HG03457 (cell line): ENCODE measurements at regions not wholly inside any gene's neighbourhood (a gene's known extent, or its start where the extent isn't known, plus 50 kb on each side); places are given as distances from the start of the nearest gene placed in this dataset.
"Not testable (repeated sequence)": the region's sequence is repeated elsewhere in the genome, so short reads cannot be mapped to it uniquely, and the experiment has no call there.

Experiments used
- ATAC-seq: cut with Tn5 transposase; IDR thresholded peaks from one replicate; pipeline ENCODE4 v1.9.1; 2021; ENCODE audit warnings: moderate number of reproducible peaks; ENCODE audit not compliant: unreplicated experiment

DNA sequence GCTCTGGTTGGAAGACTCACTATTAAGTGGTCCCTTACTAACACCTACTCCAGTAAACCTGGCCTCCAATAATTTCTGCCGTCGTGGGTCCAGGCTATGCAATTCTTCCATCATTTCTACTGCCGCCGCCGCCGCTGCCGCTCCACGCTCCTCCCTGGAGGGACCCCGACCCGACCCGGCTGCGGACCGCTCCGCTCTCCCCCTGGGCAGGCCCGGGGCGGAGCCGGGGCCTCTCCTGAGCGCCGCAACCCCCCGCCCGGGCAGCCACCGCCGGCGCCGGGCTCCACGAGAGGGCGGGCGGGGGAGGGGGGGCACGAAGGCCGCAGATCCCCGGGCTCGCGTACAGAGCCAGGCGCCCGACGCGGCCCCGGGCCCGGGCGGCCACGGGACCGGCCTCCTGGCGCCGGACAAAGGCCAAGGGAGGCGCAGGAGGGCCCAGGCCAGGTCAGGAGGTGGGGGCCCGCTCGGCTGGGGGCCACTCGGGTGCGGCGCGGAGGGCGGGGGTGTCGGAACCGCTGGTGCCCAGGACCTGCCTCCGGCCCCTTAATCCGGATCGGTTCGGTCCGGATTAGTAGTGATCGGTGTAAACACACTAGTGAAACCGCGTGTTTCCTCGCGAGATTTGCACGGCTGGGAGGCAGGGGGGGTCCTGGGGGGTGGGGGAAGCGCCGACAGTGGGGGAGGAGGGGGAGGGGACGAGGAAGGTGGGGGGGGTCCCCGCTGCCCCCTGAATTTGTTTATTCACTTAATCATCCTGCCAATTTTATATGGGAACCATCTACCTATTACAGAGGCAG, 215.1 kb upstream of the CCL2 start:
- not testable (repeated sequence) for ATAC-seq

DNA sequence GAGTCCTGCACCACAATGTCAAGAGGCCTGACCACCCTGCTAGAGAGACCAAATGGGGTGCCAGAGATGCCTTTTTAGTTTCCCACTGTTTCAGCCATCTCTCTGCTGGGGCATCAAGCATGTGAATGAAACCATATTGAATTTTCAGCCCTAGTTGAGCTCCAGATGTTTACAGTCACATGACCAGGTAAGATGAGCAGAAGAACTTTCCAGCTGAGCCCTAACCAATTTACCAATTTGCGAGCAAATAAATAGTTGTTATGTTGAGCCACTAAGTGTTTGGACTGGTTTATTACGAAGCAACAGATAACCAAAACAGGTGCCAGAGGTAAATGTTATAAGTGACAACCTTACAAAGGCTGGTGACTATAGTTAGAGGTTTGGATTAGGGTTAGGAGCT, 209.1 kb upstream of the CCL2 start:
- ATAC-seq = no peak

DNA sequence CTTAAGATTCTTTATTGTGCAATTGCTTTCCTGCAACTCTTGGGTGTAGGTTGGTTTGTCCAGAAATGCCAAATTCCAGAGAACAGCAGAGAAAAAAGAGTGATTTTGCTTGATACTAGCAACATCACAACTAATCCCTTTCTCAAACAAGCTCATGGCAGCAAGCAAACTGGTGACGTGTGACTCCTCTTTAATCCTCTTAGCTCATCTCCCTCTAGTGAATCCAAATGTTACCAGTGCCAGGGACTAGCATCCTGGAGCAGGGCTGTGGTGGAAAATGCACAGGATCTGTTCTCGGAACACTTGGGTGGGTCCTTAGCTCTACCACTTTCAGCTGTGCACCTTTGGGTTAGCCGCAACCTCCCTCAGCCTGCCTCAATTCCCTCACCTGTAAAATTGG, 204.0 kb upstream of the CCL2 start:
- ATAC-seq = no peak

DNA sequence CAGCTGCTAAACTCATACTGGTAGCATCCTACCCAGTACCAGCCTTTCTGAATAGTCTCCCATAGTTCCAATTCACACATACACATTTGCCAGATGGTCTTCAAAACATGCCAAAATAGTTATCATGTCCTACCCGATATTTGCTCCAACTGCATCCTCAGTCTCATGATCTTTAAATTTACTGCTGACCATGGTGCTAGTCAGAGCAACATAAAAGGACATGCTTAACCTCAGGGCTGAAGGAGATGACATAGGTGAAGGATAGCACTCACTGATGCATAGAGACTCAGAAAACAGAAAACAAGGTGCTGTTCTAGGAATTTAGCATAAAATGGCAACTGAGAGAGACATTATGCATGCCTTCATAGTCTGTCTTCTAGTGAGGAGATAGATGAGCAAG, 200.6 kb upstream of the CCL2 start:
- ATAC-seq = no peak

DNA sequence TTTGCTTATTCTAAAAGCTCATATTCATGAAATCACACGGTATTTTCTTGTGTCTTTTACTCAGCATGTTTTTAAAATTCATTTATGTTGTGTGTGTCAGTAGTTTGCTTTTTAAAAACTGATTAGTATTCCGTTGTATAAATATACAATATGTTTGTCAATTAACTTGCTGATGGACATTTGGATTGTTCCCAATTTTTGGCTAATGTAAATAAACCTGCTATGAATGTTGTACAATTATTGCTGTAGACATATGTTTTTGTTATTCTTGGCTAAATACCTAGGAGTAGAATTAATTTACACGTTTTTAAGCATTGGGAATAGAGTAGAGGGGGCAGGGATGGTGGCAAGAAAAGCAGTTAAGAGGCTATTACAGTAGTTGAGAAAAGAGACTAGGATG, 199.5 kb upstream of the CCL2 start:
- ATAC-seq = no peak

DNA sequence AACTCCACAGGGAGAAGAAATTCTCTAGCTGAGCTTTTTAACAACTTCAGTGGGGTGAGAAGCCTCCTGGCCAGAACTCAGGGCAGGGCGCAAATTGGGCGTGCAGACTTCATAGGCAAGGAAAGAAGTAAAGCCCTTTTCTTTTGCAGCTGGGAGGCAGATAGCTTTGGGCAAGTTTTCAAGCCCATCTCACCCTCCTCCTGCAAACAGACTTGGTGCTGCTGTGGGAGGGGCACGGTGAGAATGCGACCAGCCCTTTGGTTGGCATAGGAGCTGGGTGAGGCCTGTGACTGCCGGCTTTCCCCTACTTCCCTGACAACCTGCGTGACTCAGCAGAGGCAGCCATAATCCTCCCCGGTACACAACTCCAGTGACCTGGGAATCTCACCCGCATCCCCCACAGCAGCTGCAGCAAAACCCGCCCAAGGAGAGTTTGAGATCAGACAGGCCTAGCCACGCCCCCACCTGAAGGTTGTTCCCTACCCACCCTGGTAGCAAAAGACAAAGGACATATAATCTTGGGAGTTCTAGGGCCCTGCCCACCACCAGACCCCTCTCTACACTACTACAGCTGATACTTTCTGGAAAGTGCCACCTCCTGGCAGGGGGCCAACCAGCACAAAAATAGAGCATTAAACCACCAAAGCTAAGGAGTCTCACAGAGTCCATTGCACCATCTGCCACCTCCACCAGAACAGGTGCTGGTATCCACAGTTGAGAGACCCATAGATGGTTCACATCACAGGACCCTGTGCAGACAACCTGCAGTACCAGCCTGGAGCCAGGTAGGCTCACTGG, 195.5 kb upstream of the CCL2 start:
- no peak for ATAC-seq

DNA sequence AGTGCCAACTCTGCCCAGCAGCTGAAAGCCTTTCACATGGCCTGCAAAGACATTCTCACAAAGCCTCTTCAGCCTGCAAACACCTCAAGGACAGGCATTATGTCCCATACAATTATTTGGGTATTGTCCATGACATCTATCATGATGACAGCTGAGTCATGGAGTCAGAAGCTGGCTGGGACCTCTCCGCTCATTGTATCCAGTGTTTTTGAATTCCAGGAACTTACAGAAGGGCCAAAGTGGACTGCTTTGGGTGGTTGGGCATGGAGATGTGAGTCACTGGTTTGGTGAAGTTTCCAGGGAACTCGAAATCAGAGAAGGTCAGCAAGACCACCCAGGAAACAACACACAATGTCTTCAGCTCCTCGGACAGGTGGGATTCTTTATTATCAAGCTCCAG, 188.6 kb upstream of the CCL2 start:
- no peak for ATAC-seq

DNA sequence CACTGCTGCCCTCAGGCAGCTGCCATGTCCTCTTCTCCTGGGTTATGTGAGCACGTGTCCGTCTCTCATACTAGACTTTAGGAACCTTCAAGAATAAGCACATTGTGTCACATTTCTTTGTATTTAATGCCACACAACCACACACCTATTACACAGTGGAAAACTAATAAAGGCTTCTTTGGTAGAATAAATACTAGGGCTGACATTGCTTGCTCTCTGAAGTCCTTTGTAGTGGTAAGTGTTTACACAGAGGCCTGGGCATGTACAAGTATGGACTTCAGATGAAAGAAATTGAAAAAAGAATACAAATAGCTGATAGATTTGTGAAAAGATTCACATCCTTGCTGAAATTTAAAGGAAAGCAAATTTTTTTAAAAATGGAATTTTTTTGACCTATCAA, 188.1 kb upstream of the CCL2 start:
- no peak for ATAC-seq

DNA sequence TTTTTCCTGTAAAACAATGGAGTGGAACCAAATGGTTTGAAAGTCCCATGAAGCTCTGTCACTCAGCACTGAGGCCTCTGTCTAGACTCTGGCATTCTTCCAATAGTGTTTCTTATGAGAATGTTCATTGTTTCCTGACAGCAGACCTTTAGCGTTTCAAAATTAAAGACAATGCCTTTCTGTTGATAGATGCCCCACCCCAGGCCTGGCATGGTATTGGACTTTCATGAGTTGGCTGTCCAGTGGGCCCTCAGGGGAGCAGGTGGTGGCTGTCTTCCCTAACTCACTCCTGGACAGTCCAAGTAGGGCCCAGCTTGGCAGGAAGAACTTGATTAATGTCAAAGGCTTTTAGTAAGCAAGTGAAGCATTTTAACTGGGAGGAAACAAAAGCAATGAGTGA, 186.5 kb upstream of the CCL2 start:
- no peak for ATAC-seq

DNA sequence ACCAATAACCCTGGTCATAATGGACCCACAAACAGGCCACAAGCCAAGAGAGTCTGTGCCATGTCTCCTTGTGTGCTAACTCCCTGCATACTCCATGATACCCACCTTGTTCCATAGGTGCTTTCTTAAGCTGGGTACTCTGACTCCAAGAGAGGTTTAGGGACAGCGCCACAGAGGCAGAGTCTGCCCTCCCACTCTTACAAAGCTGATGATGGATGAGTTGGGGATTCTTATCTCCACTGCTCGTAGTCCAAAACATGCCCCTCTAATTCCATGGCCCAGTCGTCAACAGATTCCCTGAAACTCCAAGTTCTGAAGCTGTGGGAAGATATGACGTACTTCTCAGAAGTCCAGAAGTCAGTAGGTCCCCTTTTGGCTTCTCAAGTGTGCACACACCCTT, 184.4 kb upstream of the CCL2 start:
- no peak for ATAC-seq

DNA sequence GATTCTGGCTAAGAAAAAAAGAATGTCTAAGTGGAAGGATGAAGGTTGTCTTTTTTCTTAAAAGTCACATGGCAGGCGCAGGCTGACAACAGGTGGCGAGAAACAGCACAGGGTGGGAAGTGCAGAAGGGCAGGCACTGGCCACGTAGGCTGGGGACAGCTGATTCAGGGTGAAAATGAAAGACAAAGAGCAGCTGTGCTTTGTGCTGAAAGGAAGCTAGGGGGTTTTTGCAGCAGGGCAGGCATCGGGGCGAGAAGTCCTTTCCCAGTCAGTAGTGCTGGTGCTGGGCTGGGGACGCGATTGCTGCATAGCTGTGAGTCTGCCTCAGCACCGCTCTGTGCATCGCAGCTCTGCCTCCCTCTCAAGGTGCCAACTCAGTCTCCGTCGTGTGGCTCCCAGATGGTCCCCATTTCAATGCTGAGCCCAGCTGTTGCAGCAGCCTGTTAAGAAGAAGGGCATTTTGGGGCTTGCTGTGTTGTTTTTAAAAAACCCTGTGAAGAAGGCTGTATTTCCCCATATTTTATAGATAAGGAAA, 183.1 kb upstream of the CCL2 start:
- ATAC-seq = no peak

DNA sequence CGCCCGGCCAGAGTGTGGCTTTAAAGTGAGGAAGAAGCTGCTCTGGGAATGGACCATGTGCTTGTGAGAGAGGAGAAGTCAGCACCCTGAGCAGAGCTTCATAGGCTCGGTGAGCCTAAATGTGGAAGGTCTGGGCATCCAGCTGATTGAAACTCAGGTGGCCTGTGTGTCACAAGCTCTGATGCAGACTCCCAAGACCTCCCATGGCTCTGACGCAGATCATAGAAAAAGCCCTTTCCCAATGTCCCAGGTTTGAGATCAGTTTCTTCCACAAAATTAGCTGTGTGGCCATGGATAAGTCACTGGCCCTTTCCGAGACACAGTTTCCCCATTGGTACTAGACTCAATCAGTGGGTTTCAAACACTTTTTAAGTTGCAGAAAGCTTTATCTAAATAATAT, 180.0 kb upstream of the CCL2 start:
- ATAC-seq = no peak

DNA sequence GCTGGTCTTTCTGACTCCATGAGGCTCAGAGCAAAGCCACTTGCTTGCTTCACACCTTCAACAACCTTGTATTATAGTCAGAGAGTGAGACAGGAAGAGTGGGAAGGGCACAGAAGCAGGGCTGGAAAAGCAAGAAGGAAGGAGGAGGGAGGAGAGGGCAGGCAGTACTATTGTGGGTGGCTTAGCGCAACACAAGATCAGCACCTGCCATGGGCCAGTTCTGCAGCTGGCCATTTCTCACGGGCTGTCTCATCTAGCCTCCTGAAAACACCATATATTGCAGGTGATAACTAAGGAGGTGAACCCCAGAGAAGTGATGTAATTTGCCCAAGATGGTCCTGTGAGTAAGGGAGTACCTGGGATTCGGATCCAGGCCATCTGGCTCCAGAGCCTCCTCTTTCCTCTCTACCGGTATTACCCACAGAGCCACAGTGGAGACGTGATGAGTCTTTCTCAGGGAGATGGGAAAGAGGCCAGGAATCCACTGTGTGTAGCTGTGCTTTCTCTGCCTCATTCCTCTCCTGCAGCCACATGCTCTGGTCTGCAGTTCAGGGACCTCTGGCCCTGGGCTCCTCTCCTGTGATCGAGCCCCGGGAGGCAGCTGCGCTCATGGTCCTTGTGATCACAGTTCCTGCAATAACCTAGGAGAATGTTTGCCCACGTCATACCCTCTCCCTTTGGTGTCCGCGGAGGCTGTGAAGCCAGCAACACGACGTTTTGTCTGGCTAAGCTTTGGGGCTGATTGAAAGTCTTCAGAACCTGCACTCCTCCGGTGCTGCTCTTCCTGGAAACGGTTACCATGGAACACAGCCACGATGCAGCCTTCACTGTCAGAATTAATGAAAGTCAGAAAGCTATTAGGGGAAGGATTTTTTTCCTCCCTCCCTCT, 178.1 kb upstream of the CCL2 start:
- no peak for ATAC-seq

DNA sequence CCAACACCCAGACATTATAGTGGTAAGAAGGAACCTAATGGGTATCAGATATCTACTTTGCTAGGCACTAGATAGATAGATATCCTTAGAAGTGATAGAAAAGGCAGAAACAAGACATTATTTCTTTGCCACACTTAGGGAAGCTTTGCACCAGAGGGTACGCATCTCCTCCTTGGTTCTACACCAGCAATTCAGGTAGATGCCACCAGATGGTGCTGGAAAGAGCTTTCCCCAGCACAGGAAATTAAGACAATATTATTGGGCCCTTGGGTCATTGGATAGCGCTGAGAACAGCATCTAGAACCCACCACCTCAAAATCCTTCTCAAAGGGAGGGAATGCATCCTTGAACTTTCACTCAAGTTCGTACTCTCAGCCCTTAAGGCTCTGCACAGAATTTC, 173.8 kb upstream of the CCL2 start:
- no peak for ATAC-seq

DNA sequence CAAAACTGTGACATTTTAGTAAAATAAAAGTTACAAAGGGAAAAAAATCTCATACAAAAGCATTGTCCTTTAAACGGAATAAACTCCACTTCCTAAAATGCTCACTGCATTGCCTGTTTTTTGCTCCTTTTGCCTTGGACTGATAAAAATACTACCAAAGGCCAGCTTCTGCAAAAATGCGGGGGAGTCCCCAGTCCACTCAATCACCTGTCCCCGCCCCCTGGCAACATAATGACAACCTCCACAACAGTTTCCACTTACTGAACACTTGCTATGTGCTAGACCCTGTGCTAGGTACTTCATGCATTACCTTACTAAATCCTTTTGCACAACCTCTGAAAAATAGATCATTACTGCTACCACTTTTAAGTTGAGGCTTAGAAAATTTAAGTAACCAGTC, 172.7 kb upstream of the CCL2 start:
- no peak for ATAC-seq

DNA sequence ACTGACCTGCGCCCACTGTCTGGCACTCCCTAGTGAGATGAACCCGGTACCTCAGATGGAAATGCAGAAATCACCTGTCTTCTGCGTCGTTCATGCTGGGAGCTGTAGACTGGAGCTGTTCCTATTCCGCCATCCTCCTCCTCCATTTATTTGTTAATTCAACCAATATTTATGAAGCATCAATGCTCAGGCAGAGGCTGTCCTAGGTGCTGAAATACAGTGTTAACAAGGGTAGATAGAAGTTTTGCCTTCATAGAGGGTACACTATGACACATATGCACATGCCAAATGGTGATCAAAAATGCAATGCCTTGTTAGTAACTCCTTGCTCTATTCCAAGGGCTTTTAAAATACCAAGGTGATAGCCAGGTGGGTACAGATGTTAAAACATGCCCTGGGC, 166.0 kb upstream of the CCL2 start:
- not testable (repeated sequence) for ATAC-seq

DNA sequence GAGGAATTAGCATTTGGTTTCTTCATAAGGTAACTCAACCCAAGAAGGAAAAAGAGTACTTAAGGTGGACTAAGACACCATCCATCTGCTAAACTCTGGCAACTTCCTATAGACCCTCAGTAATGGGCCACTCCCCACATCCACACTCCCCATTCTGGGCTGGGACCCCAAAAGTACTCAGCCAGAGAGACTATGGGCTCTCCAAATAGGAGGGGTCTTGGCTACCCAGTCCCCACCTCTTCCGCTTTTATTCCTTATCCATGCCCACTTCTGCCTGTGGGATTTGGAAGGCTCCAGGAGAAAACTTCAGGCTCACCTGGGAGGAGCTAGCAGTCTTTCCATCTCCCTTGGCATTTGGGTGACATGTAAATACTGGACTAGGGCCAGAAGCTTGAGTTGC, 164.5 kb upstream of the CCL2 start:
- no peak for ATAC-seq

DNA sequence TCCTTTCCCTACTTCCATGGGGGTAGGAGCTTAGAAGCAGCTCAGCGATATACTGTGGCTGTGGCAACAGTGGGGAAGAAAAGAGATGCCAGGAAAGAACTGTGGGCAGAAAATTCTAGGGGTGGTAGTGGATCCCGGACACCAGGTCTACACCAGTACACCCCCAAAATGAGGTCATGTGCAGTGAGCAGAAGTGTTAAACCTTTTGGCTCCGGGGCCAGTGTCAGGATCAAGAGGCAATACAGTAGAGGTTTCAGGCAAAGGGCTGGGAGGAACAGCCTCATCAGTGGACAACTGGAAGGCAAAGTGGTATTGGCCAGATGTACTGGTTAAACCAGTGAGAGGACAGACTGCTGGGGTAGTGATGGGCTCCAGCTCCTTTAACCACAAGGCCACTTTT, 163.1 kb upstream of the CCL2 start:
- no peak for ATAC-seq

DNA sequence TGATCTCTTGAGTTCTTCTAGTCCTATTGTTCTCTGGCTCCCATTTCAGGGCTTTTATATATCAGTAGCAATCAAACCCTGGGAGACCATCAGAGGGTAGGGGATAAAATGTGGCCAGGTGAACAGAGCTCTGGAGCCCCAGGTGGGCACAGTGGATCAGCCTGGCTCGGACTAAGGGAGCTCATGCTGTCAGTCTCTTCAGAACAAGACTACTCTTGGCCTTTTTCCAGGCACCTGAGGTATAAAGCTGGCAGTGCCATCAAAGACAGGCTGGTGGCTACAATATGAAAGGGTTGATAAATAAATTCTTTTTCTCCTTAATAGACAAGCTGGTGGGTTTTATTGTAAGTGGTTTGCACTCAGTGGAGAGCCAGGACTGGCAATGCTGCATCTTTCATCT, 160.0 kb upstream of the CCL2 start:
- no peak for ATAC-seq

DNA sequence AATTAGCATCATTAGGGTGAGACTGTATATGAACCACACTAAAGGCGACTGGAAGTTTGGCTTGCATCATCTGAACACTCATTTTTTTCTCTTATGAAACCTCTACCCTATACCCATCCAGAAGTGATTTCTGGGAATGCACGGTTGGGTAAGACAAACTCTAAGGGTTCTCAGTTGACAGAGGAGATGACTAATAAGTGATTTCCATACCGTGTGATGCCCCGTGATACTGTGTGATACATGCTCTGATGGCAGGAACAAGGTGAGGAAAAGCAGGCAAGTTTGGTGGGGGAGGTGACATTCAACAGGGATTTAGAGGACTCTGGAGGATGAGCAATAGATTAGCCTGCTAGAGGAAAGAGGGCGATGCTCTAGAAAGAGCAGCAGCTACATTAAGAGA, 156.4 kb upstream of the CCL2 start:
- no peak for ATAC-seq

DNA sequence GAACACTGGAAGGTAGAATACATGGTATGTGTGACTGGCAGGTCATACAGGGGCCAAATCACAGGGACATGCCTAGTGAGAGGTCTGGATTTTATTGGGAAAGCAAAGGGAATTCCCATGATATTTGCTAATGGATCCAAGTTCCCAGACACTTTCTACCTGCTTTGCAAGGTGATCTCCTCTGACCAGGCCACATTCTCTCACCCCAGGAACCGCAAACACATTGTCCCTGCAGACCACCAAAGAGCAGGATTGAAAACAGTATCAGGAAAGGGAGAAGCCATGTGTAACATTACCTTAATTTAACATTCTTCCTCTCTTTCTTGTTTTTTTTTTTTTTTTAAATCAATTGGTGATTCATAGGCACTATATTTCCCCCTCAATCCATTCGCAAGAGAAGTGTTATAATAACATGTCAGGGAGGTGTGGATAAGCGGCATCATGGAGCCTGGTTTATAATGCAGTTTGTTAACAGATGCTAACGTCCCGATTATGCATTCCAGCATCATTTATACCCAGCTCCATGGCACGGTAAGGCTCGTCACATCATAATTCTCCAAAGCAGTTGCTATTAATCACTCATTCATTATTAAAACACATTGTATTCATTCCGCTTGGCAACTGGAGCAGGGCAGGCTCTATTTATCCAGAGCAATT, 155.1 kb upstream of the CCL2 start:
- no peak for ATAC-seq
